GM23338 (cell line): ENCODE measurements at regions not wholly inside any gene's neighbourhood (a gene's known extent, or its start where the extent isn't known, plus 50 kb on each side); places are given as distances from the start of the nearest gene placed in this dataset.

Experiments
- CTCF ChIP-seq, 2 experiments: fragments of 200-600 bp in 1 of 2; sonication (generic) in 1 of 2; conservative IDR thresholded peaks; 2 replicates each; pipeline versions ENCODE4 v1.5.1 to v1.6.1; 2016 to 2017; ENCODE audit warnings: antibody characterized with exemption in 2 of 2, low read depth in 2 of 2, mild to moderate bottlenecking in 2 of 2, moderate library complexity in 1 of 2
- ETS1 ChIP-seq: IDR thresholded peaks from 2 replicates; pipeline ENCODE4 v1.6.1; 2016; ENCODE audit warnings: antibody characterized with exemption
- EZH2 ChIP-seq: fragments of 200-600 bp; sonication (generic); IDR thresholded peaks from one replicate; pipeline ENCODE4 v1.8.0; 2017; ENCODE audit warnings: antibody characterized with exemption, mild to moderate bottlenecking, low read depth; ENCODE audit not compliant: unreplicated experiment
- POLR2AphosphoS5 ChIP-seq: IDR thresholded peaks from 2 replicates; pipeline ENCODE4 v1.6.1; 2016; ENCODE audit warnings: antibody characterized with exemption, low read depth
- REST ChIP-seq: IDR thresholded peaks from one replicate; pipeline ENCODE4 v1.6.1; 2018; ENCODE audit warnings: antibody characterized with exemption; ENCODE audit not compliant: unreplicated experiment

GRCh38 chr10:61251089-61251488, 202.1 kb downstream of the TMEM26 start:
- TF ChIP-seq CTCF (conservative IDR thresholded peaks at IDR 0.05; ENCODE audit: low read depth in 2 of 2): no peak
- TF ChIP-seq POLR2AphosphoS5: no peak
- no peak for TF ChIP-seq EZH2
- TF ChIP-seq REST: no peak
- TF ChIP-seq ETS1: no peak
